ENCODE measurements at regions not wholly inside any gene's neighbourhood (a gene's known extent, or its start where the extent isn't known, plus 50 kb on each side); places are given as distances from the start of the nearest gene placed in this dataset.
"Not testable (repeated sequence)": the region's sequence is repeated elsewhere in the genome, so short reads cannot be mapped to it uniquely, and the experiment has no call there.

DNA sequence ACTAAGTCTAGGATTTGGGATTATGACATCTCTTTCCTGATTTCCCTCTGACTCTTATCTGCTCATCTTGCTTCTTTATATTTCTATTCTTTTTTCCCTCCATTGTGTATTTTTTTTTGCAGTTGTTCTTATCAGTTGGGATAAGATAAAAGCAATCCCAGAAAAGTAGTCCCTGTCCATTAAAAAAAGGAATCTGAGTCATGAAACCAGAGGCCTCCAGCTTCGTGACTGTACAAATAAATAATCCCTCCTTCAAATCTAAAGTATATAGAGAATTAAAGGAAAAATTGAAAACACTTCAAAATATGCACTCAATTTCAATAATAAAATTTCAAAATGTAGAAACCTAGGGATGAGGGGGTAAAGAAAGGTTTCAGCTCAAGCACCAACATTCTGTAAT lies 317.8 kb upstream of the NT5E start:
- Histone ChIP-seq H3K27ac (ENCODE audit: insufficient read depth, low read length, poor library complexity, severe bottlenecking) (no peak overlapping the region), H3K27me3 (ENCODE audit: control insufficient read depth, insufficient read depth, low read length) (no peaks in the 10 kb centered on the region), H3K4me1 (ENCODE audit: control insufficient read depth, insufficient read depth, low read length, poor library complexity, severe bottlenecking) (no peaks in the 10 kb centered on the region), H3K4me3 (ENCODE audit: low read depth, low read length) (no peak overlapping the region), H3K9me3 (ENCODE audit: control insufficient read depth in 2 of 2, low read length in 2 of 2) (no peaks in the 10 kb centered on the region), H3K36me3 (ENCODE audit: control insufficient read depth, insufficient read depth, low read length) (no peaks in the 10 kb centered on the region)
- no peaks in the 10 kb centered on the region for H3K4me1 Mint-ChIP-seq
- no peak for ATAC-seq (ENCODE audit: low read depth in 2 of 2)
- no peak overlapping the region for H3K4me3 Mint-ChIP-seq
- no peaks in the 10 kb centered on the region for H3K36me3 Mint-ChIP-seq
- no peak overlapping the region for H3K27ac Mint-ChIP-seq
- no peak for DNase-seq
- H3K27me3 Mint-ChIP-seq, result no peaks in the 10 kb centered on the region
- H3K9me3 Mint-ChIP-seq, result peaks cover 0 to 11% (median 1%) of the 10 kb centered on the region in 7 donors

DNA sequence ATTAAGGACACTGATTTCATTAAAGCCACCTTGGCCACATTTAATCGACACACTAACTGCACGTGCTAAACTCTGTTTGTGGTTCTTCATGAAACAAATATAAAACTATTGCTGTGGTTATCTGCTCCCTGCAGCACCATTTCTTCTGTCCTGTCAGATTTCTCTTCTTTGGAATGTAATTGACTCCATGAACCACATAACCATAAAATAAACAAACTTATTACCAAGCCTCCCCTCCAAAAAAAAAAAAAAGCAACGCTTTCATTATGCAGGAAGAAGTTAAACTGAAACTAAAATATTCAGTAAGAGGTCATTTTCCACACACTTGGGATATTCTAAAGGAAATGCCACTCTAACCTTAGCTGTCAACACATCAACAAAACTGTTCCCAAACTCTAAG lies 319.1 kb upstream of the NT5E start:
- ATAC-seq (ENCODE audit: low read depth in 2 of 2) (no peak), DNase-seq (no peak)
- Mint-ChIP-seq H3K36me3 (no peaks in the 10 kb centered on the region), H3K4me1 (no peaks in the 10 kb centered on the region), H3K4me3 (no peak overlapping the region), H3K27me3 (no peaks in the 10 kb centered on the region), H3K9me3 (peaks cover 0 to 11% (median 2%) of the 10 kb centered on the region in 7 donors), H3K27ac (no peak overlapping the region)
- no peaks in the 10 kb centered on the region for H3K9me3 ChIP-seq (ENCODE audit: control insufficient read depth in 2 of 2, low read length in 2 of 2)
- H3K27ac ChIP-seq (ENCODE audit: insufficient read depth, low read length, poor library complexity, severe bottlenecking), result no peak overlapping the region
- H3K4me3 ChIP-seq (ENCODE audit: low read depth, low read length), result no peak overlapping the region
- no peaks in the 10 kb centered on the region for H3K36me3 ChIP-seq (ENCODE audit: control insufficient read depth, insufficient read depth, low read length)
- H3K4me1 ChIP-seq (ENCODE audit: control insufficient read depth, insufficient read depth, low read length, poor library complexity, severe bottlenecking), result no peaks in the 10 kb centered on the region
- H3K27me3 ChIP-seq (ENCODE audit: control insufficient read depth, insufficient read depth, low read length), result no peaks in the 10 kb centered on the region

DNA sequence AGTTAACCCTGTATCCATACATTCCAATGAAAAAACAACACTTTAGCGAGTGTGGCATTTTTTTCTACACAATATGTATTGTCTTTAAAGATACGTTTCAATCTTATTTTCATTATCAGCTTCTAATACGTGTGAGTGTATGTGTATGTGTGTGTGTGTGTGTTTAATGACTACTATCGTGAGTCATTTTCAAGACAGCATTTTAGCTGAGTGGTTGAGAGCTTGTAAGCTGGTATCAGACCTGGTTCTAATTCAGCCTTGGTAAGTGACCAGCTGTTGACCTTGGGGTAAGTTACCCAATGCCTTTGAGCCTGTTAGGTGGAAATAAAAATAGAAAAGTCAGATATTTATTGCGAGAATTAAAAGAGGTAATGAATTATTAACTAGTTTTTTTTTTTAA lies 320.0 kb upstream of the NT5E start:
- H3K4me1 ChIP-seq (ENCODE audit: control insufficient read depth, insufficient read depth, low read length, poor library complexity, severe bottlenecking), result no peaks in the 10 kb centered on the region
- no peaks in the 10 kb centered on the region for H3K27me3 ChIP-seq (ENCODE audit: control insufficient read depth, insufficient read depth, low read length)
- Mint-ChIP-seq H3K27ac (no peak overlapping the region), H3K4me3 (no peak overlapping the region), H3K27me3 (no peaks in the 10 kb centered on the region), H3K36me3 (no peaks in the 10 kb centered on the region), H3K4me1 (no peaks in the 10 kb centered on the region), H3K9me3 (peaks cover 0 to 7% (median 2%) of the 10 kb centered on the region in 7 donors)
- DNase-seq, result no peak
- no peaks in the 10 kb centered on the region for H3K9me3 ChIP-seq (ENCODE audit: control insufficient read depth in 2 of 2, low read length in 2 of 2)
- no peak overlapping the region for H3K4me3 ChIP-seq (ENCODE audit: low read depth, low read length)
- H3K27ac ChIP-seq (ENCODE audit: insufficient read depth, low read length, poor library complexity, severe bottlenecking), result no peak overlapping the region
- ATAC-seq (ENCODE audit: low read depth in 2 of 2), result no peak
- H3K36me3 ChIP-seq (ENCODE audit: control insufficient read depth, insufficient read depth, low read length), result no peaks in the 10 kb centered on the region

DNA sequence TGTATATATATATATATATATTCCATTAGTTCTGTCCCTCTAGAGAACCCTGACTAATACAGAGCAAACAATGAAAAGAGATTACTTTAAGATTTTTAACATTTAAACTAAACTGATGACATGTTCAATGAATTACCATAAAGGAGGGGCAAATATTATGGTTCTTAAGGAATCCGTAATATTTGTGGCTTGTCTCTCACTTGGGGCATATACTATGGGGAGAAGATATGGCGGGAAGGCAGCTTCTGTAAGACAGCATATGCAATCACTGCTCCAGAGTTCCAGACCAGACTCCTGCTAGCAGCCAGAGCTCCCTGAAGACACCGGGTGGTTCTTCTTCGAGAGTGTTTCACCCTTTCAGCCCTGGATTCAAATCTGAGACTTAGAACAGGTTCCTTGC lies 321.1 kb upstream of the NT5E start:
- Mint-ChIP-seq H3K4me1 (no peaks in the 10 kb centered on the region), H3K27ac (no peak overlapping the region), H3K9me3 (peaks cover 0 to 7% (median 2%) of the 10 kb centered on the region in 7 donors), H3K36me3 (no peaks in the 10 kb centered on the region), H3K27me3 (no peaks in the 10 kb centered on the region), H3K4me3 (no peak overlapping the region)
- DNase-seq (no peak), ATAC-seq (ENCODE audit: low read depth in 2 of 2) (no peak)
- Histone ChIP-seq H3K27ac (ENCODE audit: insufficient read depth, low read length, poor library complexity, severe bottlenecking) (no peak overlapping the region), H3K36me3 (ENCODE audit: control insufficient read depth, insufficient read depth, low read length) (no peaks in the 10 kb centered on the region), H3K27me3 (ENCODE audit: control insufficient read depth, insufficient read depth, low read length) (no peaks in the 10 kb centered on the region), H3K4me1 (ENCODE audit: control insufficient read depth, insufficient read depth, low read length, poor library complexity, severe bottlenecking) (no peaks in the 10 kb centered on the region), H3K9me3 (ENCODE audit: control insufficient read depth in 2 of 2, low read length in 2 of 2) (no peaks in the 10 kb centered on the region), H3K4me3 (ENCODE audit: low read depth, low read length) (no peak overlapping the region)

DNA sequence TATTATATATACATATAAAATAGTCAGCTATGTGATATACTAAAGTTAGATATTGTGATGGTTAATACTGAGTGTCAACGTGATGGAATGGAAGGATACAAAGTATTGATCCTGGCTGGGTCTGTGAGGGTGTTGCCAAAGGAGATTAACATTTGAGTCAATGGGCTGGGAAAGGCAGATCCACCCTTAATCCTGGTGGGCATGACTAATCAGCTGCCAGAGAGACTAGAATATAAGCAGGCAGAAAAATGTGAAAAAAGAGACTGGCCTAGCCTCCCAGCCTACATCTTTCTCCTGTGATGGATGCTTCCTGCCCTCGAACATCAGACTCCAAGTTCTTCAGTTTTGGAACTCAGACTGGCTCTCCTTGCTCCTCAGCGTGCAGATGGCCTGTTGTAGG lies 321.6 kb upstream of the NT5E start:
- H3K4me3 Mint-ChIP-seq; H3K36me3 Mint-ChIP-seq; H3K4me1 Mint-ChIP-seq; DNase-seq; H3K4me1 ChIP-seq (ENCODE audit: control insufficient read depth, insufficient read depth, low read length, poor library complexity, severe bottlenecking); H3K27me3 Mint-ChIP-seq; H3K9me3 Mint-ChIP-seq; H3K9me3 ChIP-seq (ENCODE audit: control insufficient read depth in 2 of 2, low read length in 2 of 2); ATAC-seq (ENCODE audit: low read depth in 2 of 2); H3K4me3 ChIP-seq (ENCODE audit: low read depth, low read length); H3K36me3 ChIP-seq (ENCODE audit: control insufficient read depth, insufficient read depth, low read length); H3K27me3 ChIP-seq (ENCODE audit: control insufficient read depth, insufficient read depth, low read length); H3K27ac Mint-ChIP-seq; H3K27ac ChIP-seq (ENCODE audit: insufficient read depth, low read length, poor library complexity, severe bottlenecking): not testable (repeated sequence)

DNA sequence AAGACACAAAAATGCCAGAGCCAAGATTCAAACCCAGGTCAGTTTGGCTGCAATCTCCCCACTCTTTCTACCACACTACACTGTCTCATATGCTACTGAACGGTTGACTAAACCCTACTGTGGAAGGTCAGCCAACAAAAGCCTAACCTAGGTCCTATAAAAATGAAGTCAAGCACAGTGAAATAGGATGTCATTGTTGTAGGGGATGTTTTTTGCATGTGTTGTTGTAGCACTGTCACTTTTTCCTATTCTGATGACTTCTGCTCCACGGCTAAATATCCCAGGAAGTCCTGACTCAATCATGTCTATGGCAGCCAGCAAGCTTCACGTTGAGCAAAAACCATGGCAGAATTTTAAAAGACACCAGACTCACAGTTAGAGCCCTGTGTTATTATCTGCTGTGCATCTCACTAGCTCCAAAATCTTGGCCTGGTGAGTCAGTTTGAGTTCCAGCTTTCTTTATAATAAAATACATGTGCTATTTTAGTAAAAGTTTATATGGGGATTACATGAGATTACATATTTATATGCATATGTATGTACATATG lies 322.1 kb upstream of the NT5E start:
- Mint-ChIP-seq H3K4me3 (no peak overlapping the region), H3K36me3 (no peaks in the 10 kb centered on the region), H3K27ac (no peak overlapping the region), H3K27me3 (no peaks in the 10 kb centered on the region), H3K4me1 (no peaks in the 10 kb centered on the region), H3K9me3 (peaks cover 0 to 7% (median 3%) of the 10 kb centered on the region in 7 donors)
- no peaks in the 10 kb centered on the region for H3K27me3 ChIP-seq (ENCODE audit: control insufficient read depth, insufficient read depth, low read length)
- ATAC-seq (ENCODE audit: low read depth in 2 of 2), result no peak
- H3K27ac ChIP-seq (ENCODE audit: insufficient read depth, low read length, poor library complexity, severe bottlenecking), result no peak overlapping the region
- H3K4me1 ChIP-seq (ENCODE audit: control insufficient read depth, insufficient read depth, low read length, poor library complexity, severe bottlenecking), result no peaks in the 10 kb centered on the region
- no peak overlapping the region for H3K4me3 ChIP-seq (ENCODE audit: low read depth, low read length)
- H3K9me3 ChIP-seq (ENCODE audit: control insufficient read depth in 2 of 2, low read length in 2 of 2), result no peaks in the 10 kb centered on the region
- DNase-seq, result no peak
- no peaks in the 10 kb centered on the region for H3K36me3 ChIP-seq (ENCODE audit: control insufficient read depth, insufficient read depth, low read length)

DNA sequence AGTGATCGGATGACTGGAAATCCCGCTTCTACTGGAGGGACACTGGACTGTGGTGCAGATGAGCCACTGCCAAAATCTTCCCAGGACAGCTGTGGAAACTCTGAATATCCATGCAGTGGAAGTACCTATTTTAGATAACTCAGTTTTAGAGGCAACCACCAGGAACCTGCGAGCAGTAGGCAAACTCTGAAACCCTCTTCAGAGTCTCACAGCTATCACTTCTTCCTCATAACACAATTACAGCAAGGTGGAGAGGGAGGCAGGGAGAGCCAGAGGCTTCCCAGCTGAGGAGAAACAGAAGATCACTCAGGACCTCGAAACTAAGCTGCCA lies 322.8 kb upstream of the NT5E start:
- no peaks in the 10 kb centered on the region for H3K27me3 Mint-ChIP-seq

DNA sequence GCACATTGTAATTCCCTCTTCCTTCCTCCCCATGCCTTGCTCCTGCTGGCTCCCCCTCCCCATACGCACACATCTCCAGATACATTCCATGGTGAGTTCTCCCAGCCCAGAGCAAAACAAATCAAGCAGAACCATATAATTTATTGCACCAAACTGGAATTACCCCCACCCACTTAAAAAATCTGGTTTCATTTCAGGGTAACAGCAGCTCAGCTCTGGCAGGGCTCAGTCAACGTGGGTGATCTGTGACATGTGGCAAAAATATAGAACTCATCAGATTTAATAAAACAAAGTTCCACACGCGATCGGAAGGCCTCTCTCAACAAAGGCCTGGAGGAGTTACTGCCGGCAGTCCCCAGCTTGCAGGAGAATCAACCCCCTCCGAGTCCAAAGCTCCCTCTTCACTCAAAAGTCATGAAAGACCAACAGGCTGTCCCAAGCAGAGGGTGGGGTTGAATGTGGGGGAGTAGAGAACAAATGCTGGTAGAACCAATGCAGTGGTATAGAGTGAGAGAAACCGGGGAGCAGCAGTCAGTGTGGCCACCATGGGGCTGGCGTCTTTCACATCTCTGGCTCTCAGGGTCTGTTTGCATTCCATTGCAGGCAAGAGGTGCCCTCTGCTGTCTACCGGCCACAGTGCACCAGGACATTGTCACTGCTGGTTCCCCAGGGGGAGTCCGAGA lies 323.3 kb upstream of the NT5E start:
- DNase-seq (no peak), ATAC-seq (ENCODE audit: low read depth in 2 of 2) (no peak)

More for the DNA sequence above, 322.8 kb upstream of the NT5E start:
- peaks cover 0 to 5% (median 3%) of the 10 kb centered on the region in 7 donors for H3K9me3 Mint-ChIP-seq
- no peak overlapping the region for H3K4me3 ChIP-seq (ENCODE audit: low read depth, low read length)
- H3K36me3 ChIP-seq (ENCODE audit: control insufficient read depth, insufficient read depth, low read length), result no peaks in the 10 kb centered on the region
- no peak overlapping the region for H3K27ac ChIP-seq (ENCODE audit: insufficient read depth, low read length, poor library complexity, severe bottlenecking)
- H3K27me3 ChIP-seq (ENCODE audit: control insufficient read depth, insufficient read depth, low read length), result no peaks in the 10 kb centered on the region
- no peaks in the 10 kb centered on the region for H3K36me3 Mint-ChIP-seq
- H3K27ac Mint-ChIP-seq, result no peak overlapping the region
- no peaks in the 10 kb centered on the region for H3K4me1 Mint-ChIP-seq
- no peaks in the 10 kb centered on the region for H3K4me1 ChIP-seq (ENCODE audit: control insufficient read depth, insufficient read depth, low read length, poor library complexity, severe bottlenecking)
- H3K4me3 Mint-ChIP-seq, result no peak overlapping the region
- no peaks in the 10 kb centered on the region for H3K9me3 ChIP-seq (ENCODE audit: control insufficient read depth in 2 of 2, low read length in 2 of 2)
- ATAC-seq (ENCODE audit: low read depth in 2 of 2) (no peak), DNase-seq (no peak)

More for the DNA sequence above, 323.3 kb upstream of the NT5E start:
- Histone ChIP-seq H3K4me3 (ENCODE audit: low read depth, low read length) (no peak overlapping the region), H3K27ac (ENCODE audit: insufficient read depth, low read length, poor library complexity, severe bottlenecking) (no peak overlapping the region), H3K9me3 (ENCODE audit: control insufficient read depth in 2 of 2, low read length in 2 of 2) (no peaks in the 10 kb centered on the region), H3K4me1 (ENCODE audit: control insufficient read depth, insufficient read depth, low read length, poor library complexity, severe bottlenecking) (no peaks in the 10 kb centered on the region), H3K27me3 (ENCODE audit: control insufficient read depth, insufficient read depth, low read length) (no peaks in the 10 kb centered on the region), H3K36me3 (ENCODE audit: control insufficient read depth, insufficient read depth, low read length) (no peaks in the 10 kb centered on the region)
- no peaks in the 10 kb centered on the region for H3K4me1 Mint-ChIP-seq
- no peaks in the 10 kb centered on the region for H3K36me3 Mint-ChIP-seq
- no peak overlapping the region for H3K27ac Mint-ChIP-seq
- peaks cover 0 to 7% (median 3%) of the 10 kb centered on the region in 7 donors for H3K9me3 Mint-ChIP-seq
- H3K4me3 Mint-ChIP-seq, result no peak overlapping the region
- no peaks in the 10 kb centered on the region for H3K27me3 Mint-ChIP-seq

Data from CD4-positive, CD25-positive, alpha-beta regulatory T cell (primary cell).